Activated T-helper 17 cell treated with anti-CD3 and anti-CD28 coated beads, Interleukin-2, amount 50 U/mL, for 72 hours (primary cell): ENCODE measurements at regions not wholly inside any gene's neighbourhood (a gene's known extent, or its start where the extent isn't known, plus 50 kb on each side); places are given as distances from the start of the nearest gene placed in this dataset.

Source experiments
- ATAC-seq: fragments of 150-1000 bp; cut with Tn5 transposase; replicated peaks from 2 replicates; pipeline ENCODE4 v1.10.0; 2021; ENCODE audit warnings: mild to moderate bottlenecking, moderate library complexity
- H3K27ac Mint-ChIP-seq: one replicate; pipeline ENCODE4 v1.8.0; 2022; ENCODE audit warnings: mixed read lengths
- H3K27me3 Mint-ChIP-seq: one replicate; pipeline ENCODE4 v1.8.0; 2022; ENCODE audit warnings: mixed read lengths
- H3K36me3 Mint-ChIP-seq: one replicate; pipeline ENCODE4 v1.8.0; 2022; ENCODE audit warnings: low read depth, mild to moderate bottlenecking, mixed read lengths
- H3K4me1 Mint-ChIP-seq: one replicate; pipeline ENCODE4 v1.8.0; 2022; ENCODE audit warnings: mixed read lengths
- H3K4me3 Mint-ChIP-seq: one replicate; pipeline ENCODE4 v1.8.0; 2022; ENCODE audit warnings: mild to moderate bottlenecking, mixed read lengths
- H3K9me3 Mint-ChIP-seq: one replicate; pipeline ENCODE4 v1.8.0; 2022; ENCODE audit warnings: mixed read lengths

- Mint-ChIP-seq H3K4me1 (no peaks in the 10 kb centered on the region), H3K27me3 (peaks cover 3% of the 10 kb centered on the region), H3K27ac (no peak overlapping the region), H3K36me3 (no peaks in the 10 kb centered on the region), H3K4me3 (no peak overlapping the region), H3K9me3 (peaks cover 4% of the 10 kb centered on the region)
- no peak for ATAC-seq
Measured at GRCh38 chr9:18127499-18127875, 346.5 kb upstream of the ADAMTSL1 start.

- Mint-ChIP-seq H3K36me3 (no peaks in the 10 kb centered on the region), H3K4me3 (no peak overlapping the region), H3K9me3 (peaks cover 7% of the 10 kb centered on the region), H3K27me3 (peaks cover 3% of the 10 kb centered on the region), H3K4me1 (no peaks in the 10 kb centered on the region), H3K27ac (no peak overlapping the region)
- ATAC-seq, result no peak
Measured at GRCh38 chr9:18129809-18130334, 344.1 kb upstream of the ADAMTSL1 start.

- Mint-ChIP-seq H3K27me3 (no peaks in the 10 kb centered on the region), H3K27ac (no peak overlapping the region), H3K9me3 (peaks cover 7% of the 10 kb centered on the region), H3K4me3 (no peak overlapping the region), H3K4me1 (no peaks in the 10 kb centered on the region), H3K36me3 (no peaks in the 10 kb centered on the region)
- ATAC-seq, result no peak
Measured at GRCh38 chr9:18136354-18136994, 337.5 kb upstream of the ADAMTSL1 start.

GRCh38 chr9:18137815-18138214, 336.1 kb upstream of the ADAMTSL1 start:
- H3K9me3 Mint-ChIP-seq, result no peaks in the 10 kb centered on the region
- no peaks in the 10 kb centered on the region for H3K36me3 Mint-ChIP-seq
- no peaks in the 10 kb centered on the region for H3K27me3 Mint-ChIP-seq
- ATAC-seq, result no peak
- H3K27ac Mint-ChIP-seq, result no peak overlapping the region
- H3K4me3 Mint-ChIP-seq, result no peak overlapping the region
- H3K4me1 Mint-ChIP-seq, result no peaks in the 10 kb centered on the region

- no peaks in the 10 kb centered on the region for H3K4me1 Mint-ChIP-seq
- no peaks in the 10 kb centered on the region for H3K27me3 Mint-ChIP-seq
- H3K9me3 Mint-ChIP-seq, result no peaks in the 10 kb centered on the region
- no peaks in the 10 kb centered on the region for H3K36me3 Mint-ChIP-seq
- H3K27ac Mint-ChIP-seq, result no peak overlapping the region
- no peak for ATAC-seq
- no peak overlapping the region for H3K4me3 Mint-ChIP-seq
Measured at GRCh38 chr9:18138656-18139055, 335.3 kb upstream of the ADAMTSL1 start.

GRCh38 chr9:18141681-18142080, 332.3 kb upstream of the ADAMTSL1 start:
- Mint-ChIP-seq H3K4me1 (no peaks in the 10 kb centered on the region), H3K4me3 (no peak overlapping the region), H3K27ac (no peak overlapping the region), H3K9me3 (no peaks in the 10 kb centered on the region), H3K36me3 (no peaks in the 10 kb centered on the region), H3K27me3 (no peaks in the 10 kb centered on the region)
- ATAC-seq, result no peak

- no peak overlapping the region for H3K4me3 Mint-ChIP-seq
- H3K4me1 Mint-ChIP-seq, result no peaks in the 10 kb centered on the region
- no peak overlapping the region for H3K27ac Mint-ChIP-seq
- H3K27me3 Mint-ChIP-seq, result no peaks in the 10 kb centered on the region
- ATAC-seq, result no peak
- H3K36me3 Mint-ChIP-seq, result no peaks in the 10 kb centered on the region
- H3K9me3 Mint-ChIP-seq, result no peaks in the 10 kb centered on the region
Measured at GRCh38 chr9:18143073-18143745, 330.7 kb upstream of the ADAMTSL1 start.

- no peak for ATAC-seq
- Mint-ChIP-seq H3K4me3 (no peak overlapping the region), H3K27me3 (no peaks in the 10 kb centered on the region), H3K4me1 (no peaks in the 10 kb centered on the region), H3K9me3 (peaks cover 8% of the 10 kb centered on the region), H3K27ac (no peak overlapping the region), H3K36me3 (no peaks in the 10 kb centered on the region)
Measured at GRCh38 chr9:18146329-18146728, 327.6 kb upstream of the ADAMTSL1 start.

GRCh38 chr9:18149471-18150011, 324.4 kb upstream of the ADAMTSL1 start:
- Mint-ChIP-seq H3K27me3 (no peaks in the 10 kb centered on the region), H3K27ac (no peak overlapping the region), H3K4me3 (no peak overlapping the region), H3K4me1 (no peaks in the 10 kb centered on the region), H3K9me3 (peaks cover 12% of the 10 kb centered on the region), H3K36me3 (no peaks in the 10 kb centered on the region)
- no peak for ATAC-seq

GRCh38 chr9:18154661-18155060, 319.3 kb upstream of the ADAMTSL1 start:
- H3K9me3 Mint-ChIP-seq, result peaks cover 9% of the 10 kb centered on the region
- H3K4me3 Mint-ChIP-seq, result no peak overlapping the region
- H3K27ac Mint-ChIP-seq, result no peak overlapping the region
- H3K36me3 Mint-ChIP-seq, result no peaks in the 10 kb centered on the region
- H3K4me1 Mint-ChIP-seq, result no peaks in the 10 kb centered on the region
- no peaks in the 10 kb centered on the region for H3K27me3 Mint-ChIP-seq
- ATAC-seq, result no peak

- Mint-ChIP-seq H3K4me1 (no peaks in the 10 kb centered on the region), H3K27me3 (no peaks in the 10 kb centered on the region), H3K27ac (no peak overlapping the region), H3K4me3 (no peak overlapping the region), H3K9me3 (no peaks in the 10 kb centered on the region), H3K36me3 (no peaks in the 10 kb centered on the region)
- ATAC-seq, result no peak
Measured at GRCh38 chr9:18159254-18159653, 314.7 kb upstream of the ADAMTSL1 start.

- Mint-ChIP-seq H3K9me3 (peaks cover 4% of the 10 kb centered on the region), H3K4me1 (no peaks in the 10 kb centered on the region)
- no peak for ATAC-seq
Measured at GRCh38 chr9:18163146-18163545, 310.8 kb upstream of the ADAMTSL1 start.

GRCh38 chr9:18167733-18168132, 306.2 kb upstream of the ADAMTSL1 start:
- no peak for ATAC-seq
- Mint-ChIP-seq H3K36me3 (no peaks in the 10 kb centered on the region), H3K4me1 (no peaks in the 10 kb centered on the region), H3K27ac (no peak overlapping the region), H3K27me3 (no peaks in the 10 kb centered on the region), H3K9me3 (peaks cover 4% of the 10 kb centered on the region), H3K4me3 (no peak overlapping the region)

More at GRCh38 chr9:18163146-18163545, 310.8 kb upstream of the ADAMTSL1 start:
- H3K27ac Mint-ChIP-seq, result no peak overlapping the region
- no peak overlapping the region for H3K4me3 Mint-ChIP-seq
- H3K27me3 Mint-ChIP-seq, result no peaks in the 10 kb centered on the region
- H3K36me3 Mint-ChIP-seq, result no peaks in the 10 kb centered on the region

GRCh38 chr9:18173923-18174322, 300.0 kb upstream of the ADAMTSL1 start:
- Mint-ChIP-seq H3K27ac (no peak overlapping the region), H3K36me3 (no peaks in the 10 kb centered on the region), H3K27me3 (no peaks in the 10 kb centered on the region), H3K4me1 (no peaks in the 10 kb centered on the region), H3K4me3 (no peak overlapping the region), H3K9me3 (no peaks in the 10 kb centered on the region)
- ATAC-seq, result no peak

GRCh38 chr9:18182636-18183035, 291.3 kb upstream of the ADAMTSL1 start:
- Mint-ChIP-seq H3K4me3 (no peak overlapping the region), H3K4me1 (no peaks in the 10 kb centered on the region), H3K36me3 (no peaks in the 10 kb centered on the region), H3K27me3 (no peaks in the 10 kb centered on the region), H3K9me3 (no peaks in the 10 kb centered on the region), H3K27ac (no peak overlapping the region)
- ATAC-seq, result no peak
